ENCODE measurements at regions not wholly inside any gene's neighbourhood (a gene's known extent, or its start where the extent isn't known, plus 50 kb on each side); places are given as distances from the start of the nearest gene placed in this dataset.
"Not testable (repeated sequence)": the region's sequence is repeated elsewhere in the genome, so short reads cannot be mapped to it uniquely, and the experiment has no call there.

- DNase-seq (ENCODE audit: low spot score), result no peak
These were observed 176.5 kb downstream of the NUFIP1 start for GRCh38 chr13:44812818-44813217.

- DNase-seq (ENCODE audit: low spot score), result peak; percentile 19
These were observed 179.0 kb downstream of the NUFIP1 start for GRCh38 chr13:44810061-44810840.

DNA sequence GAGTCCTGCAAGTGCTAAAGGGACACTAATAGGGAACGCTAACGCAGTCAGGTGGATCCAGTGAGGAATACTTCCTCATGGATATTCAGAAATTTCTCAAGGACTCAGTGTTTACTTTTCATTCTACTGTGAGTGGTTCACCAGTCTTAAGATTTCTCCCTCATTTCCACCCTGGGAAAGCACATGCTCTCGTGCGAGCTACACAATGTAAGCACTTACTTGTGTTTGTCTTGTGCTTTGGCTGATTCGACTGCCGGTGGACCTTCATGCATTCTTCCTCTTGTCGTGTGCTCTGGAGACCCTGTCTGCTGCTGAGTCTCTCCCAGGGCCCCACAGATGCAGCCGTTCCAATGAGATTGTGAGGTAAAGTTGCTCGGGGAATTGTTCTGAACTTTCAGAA is 180.1 kb downstream of the NUFIP1 start:
- no peak for DNase-seq (ENCODE audit: low spot score)

GRCh38 chr13:44808185-44808584 is 181.1 kb downstream of the NUFIP1 start:
- no peak for DNase-seq (ENCODE audit: low spot score)

DNA sequence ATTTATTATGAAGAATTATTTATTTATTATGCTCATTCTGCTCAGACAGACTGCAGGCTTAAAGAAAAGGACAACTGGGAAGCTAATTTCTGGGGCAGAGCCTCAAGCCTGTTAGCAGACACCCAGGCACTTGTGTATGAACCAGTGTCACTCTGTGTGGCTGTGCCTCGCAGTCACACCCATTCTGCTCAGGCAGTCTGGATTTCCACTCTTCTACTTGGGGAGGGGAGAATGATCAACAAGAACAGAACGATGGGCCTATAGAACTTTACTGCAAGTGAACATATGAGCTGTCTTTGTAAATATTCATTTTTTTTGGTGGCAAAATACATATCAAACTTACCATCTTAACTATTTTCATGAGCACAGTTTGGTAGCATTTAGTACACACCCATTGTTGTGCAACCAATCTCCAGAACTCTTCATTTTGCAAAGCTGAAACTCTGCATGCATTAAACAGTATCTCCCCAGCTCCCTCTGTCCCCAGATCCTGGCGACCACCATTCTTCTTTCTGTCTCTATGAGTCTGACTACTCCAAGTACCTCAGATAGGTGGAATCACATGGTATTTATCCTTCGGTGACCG is 181.7 kb downstream of the NUFIP1 start:
- DNase-seq (ENCODE audit: low spot score), result no peak

DNA sequence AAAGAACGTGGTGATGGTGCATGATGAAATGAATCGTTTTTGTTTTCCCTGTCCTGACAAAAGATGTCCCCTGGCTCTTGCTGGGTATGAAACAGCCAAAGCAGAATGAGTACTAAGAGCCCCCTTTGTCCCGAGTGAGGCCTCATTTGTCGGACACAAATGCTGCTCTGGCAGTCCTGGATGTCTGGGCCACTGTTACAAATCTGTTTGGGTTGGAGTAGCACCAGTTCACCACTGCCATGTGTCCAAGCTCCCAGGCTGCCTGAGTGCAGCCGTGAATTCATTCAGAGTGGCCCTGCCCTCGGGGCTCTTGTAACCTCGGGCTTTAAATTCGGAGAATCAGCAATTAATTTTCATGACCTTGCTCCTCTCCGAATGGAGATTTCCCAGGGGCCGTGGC is 182.4 kb downstream of the NUFIP1 start:
- DNase-seq (ENCODE audit: low spot score), result no peak

- DNase-seq (ENCODE audit: low spot score), result no peak
These were observed 183.7 kb downstream of the NUFIP1 start for GRCh38 chr13:44805585-44805984.

DNA sequence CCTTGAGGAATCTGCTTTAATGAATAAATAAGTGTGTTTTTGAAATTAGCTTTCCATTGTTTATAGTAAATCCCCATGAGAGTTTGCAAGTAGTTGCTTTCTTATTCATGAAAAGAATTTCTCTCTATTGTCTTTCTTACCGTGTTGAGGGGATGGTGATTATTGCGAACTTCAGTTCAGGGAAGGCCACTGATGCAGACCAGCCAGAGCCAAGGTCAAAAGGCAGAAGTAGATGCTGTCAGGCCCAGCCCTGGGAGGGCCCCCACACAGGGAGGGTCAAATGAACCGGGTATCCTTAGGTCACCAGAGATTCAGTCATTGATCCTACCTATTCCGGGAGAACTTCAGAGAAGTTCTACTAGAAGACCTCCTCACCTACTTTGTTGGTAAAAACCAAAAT is 185.9 kb downstream of the NUFIP1 start:
- no peak for DNase-seq (ENCODE audit: low spot score)

GRCh38 chr13:44802491-44802890 is 186.8 kb downstream of the NUFIP1 start:
- DNase-seq (ENCODE audit: low spot score), result no peak

GRCh38 chr13:44801990-44802389 is 187.3 kb downstream of the NUFIP1 start:
- no peak for DNase-seq (ENCODE audit: low spot score)

GRCh38 chr13:44800626-44801025 is 188.6 kb downstream of the NUFIP1 start:
- no peak for DNase-seq (ENCODE audit: low spot score)

- no peak for DNase-seq (ENCODE audit: low spot score)
These were observed 191.6 kb downstream of the NUFIP1 start for GRCh38 chr13:44797685-44798084.

DNA sequence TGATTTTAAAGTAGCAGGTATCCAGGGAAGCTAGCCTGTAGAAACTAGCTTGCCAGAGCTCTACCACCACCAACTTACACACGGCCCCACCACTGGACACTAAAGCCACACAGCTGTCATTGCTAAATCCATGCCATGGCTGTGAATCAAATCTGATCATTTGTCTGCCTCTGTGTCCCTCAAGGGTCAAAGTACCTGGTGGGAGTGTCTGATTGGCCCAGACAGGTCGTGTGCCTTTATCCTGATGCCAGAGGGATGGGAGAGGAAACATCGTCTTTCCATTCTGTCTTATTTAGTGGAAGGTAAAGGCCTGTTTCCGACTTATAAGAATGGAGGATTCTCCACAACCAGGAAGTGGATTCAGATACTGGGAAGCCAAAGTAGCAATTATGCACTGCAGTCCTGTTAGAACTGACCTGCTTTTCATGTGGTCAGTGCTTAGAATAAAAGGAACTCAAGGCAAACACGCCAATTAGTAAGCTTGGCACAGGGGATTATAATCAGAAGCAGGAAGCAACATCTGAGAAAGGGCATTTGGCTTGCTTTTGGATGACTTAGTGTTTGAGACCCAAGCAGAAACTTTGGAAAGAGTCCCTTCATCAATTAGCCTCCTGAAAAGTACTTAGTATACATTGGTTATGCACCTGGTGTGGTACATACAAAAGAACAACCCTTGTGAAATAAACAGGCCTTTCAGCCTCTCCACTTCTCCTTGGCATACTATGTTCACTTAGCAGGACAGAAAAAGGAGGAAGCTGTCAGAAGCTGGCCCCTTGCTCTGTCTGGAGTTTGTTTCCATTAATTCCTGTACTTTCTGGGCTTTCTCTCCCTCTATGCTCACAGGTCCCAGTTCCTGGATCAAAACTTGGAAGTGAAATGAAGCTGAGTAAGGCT is 192.4 kb downstream of the NUFIP1 start:
- no peak for DNase-seq (ENCODE audit: low spot score)

DNA sequence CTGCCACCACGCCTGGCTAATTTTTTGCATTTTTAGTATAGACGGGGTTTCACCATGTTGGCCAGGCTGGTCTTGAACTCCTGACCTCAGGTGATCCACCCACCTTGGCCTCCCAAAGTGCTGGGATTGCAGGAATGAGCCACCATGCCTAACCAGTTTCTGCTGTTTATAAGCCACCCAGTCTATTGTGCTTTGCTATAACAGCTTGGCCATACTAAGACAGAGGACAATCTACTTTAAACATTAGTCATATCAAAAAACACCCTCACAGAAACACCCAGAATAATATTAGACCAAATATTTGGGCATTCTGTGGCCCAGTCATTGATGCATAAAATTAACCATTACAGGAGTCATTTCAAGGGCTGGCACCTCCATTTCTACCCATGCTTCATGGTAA is 193.2 kb downstream of the NUFIP1 start:
- DNase-seq (ENCODE audit: low spot score), result not testable (repeated sequence)

GRCh38 chr13:44795176-44795575 is 194.1 kb downstream of the NUFIP1 start:
- no peak for DNase-seq (ENCODE audit: low spot score)

- DNase-seq (ENCODE audit: low spot score), result no peak
These were observed 197.2 kb downstream of the NUFIP1 start for GRCh38 chr13:44792096-44792495.

GRCh38 chr13:44790289-44790688 is 199.0 kb downstream of the NUFIP1 start:
- no peak for DNase-seq (ENCODE audit: low spot score)

GRCh38 chr13:44787617-44788016 is 201.7 kb downstream of the NUFIP1 start:
- no peak for DNase-seq (ENCODE audit: low spot score)

GRCh38 chr13:44786756-44787155 is 202.5 kb downstream of the NUFIP1 start:
- no peak for DNase-seq (ENCODE audit: low spot score)

- DNase-seq (ENCODE audit: low spot score), result no peak
These were observed 203.9 kb downstream of the NUFIP1 start for GRCh38 chr13:44785401-44785800.

GRCh38 chr13:44784708-44785080 is 204.6 kb downstream of the NUFIP1 start:
- no peak for DNase-seq (ENCODE audit: low spot score)

GRCh38 chr13:44783994-44784707 is 205.1 kb downstream of the NUFIP1 start:
- DNase-seq (ENCODE audit: low spot score), result no peak

Data from hematopoietic multipotent progenitor cell treated with erythropoietin and hydrocortisone succinate and interleukin-3 and kit ligand, for 17 days (in vitro differentiated cells).